Mucosa of descending colon (tissue), 3 donors: ENCODE measurements at regions not wholly inside any gene's neighbourhood (a gene's known extent, or its start where the extent isn't known, plus 50 kb on each side); places are given as distances from the start of the nearest gene placed in this dataset.

Experiments
- ATAC-seq: fragments of 200-7000 bp; cut with Tn5 transposase; one replicate; pipeline ENCODE4 v1.9.1; 2020; ENCODE audit warnings: mild to moderate bottlenecking, moderate library complexity
- DNase-seq, 3 donors: peaks; one replicate each; pipeline ENCODE4 v3.0.0-alpha.2; 2020
- H3K36me3 ChIP-seq: fragments of 200-600 bp; one replicate; pipeline ENCODE4 v1.8.0; 2021; ENCODE audit warnings: low read depth, mild to moderate bottlenecking
- H3K4me1 ChIP-seq: fragments of 200-600 bp; one replicate; pipeline ENCODE4 v1.8.0; 2021; ENCODE audit warnings: low read depth, mild to moderate bottlenecking
- H3K4me3 ChIP-seq: fragments of 200-600 bp; one replicate; pipeline ENCODE4 v1.8.0; 2021; ENCODE audit warnings: mild to moderate bottlenecking
- H3K9me3 ChIP-seq: fragments of 200-600 bp; one replicate; pipeline ENCODE4 v1.8.0; 2021; ENCODE audit warnings: mild to moderate bottlenecking
- CTCF ChIP-seq: fragments of 200-600 bp; IDR thresholded peaks from one replicate; pipeline ENCODE4 v1.8.0; 2022; ENCODE audit warnings: antibody characterized with exemption, mild to moderate bottlenecking
- intact Hi-C, 2 donors: fragments of 100-400 bp; cut with DNase I in 1 of 2; cut with micrococcal nuclease in 1 of 2; formaldehyde crosslinking; loops; one replicate each; pipeline versions ENCODE4 v1.11.0 to v1.11.1; 2022; cut with DNase I, micrococcal nuclease
- donor health status: DM: no; HTN: no; CAD: no; lungs with moderate emphysema.
- donor health status: DM: no; HTN: no; CAD: no.
- donor health status: DM: no; HTN: yes; CAD: no.

DNA sequence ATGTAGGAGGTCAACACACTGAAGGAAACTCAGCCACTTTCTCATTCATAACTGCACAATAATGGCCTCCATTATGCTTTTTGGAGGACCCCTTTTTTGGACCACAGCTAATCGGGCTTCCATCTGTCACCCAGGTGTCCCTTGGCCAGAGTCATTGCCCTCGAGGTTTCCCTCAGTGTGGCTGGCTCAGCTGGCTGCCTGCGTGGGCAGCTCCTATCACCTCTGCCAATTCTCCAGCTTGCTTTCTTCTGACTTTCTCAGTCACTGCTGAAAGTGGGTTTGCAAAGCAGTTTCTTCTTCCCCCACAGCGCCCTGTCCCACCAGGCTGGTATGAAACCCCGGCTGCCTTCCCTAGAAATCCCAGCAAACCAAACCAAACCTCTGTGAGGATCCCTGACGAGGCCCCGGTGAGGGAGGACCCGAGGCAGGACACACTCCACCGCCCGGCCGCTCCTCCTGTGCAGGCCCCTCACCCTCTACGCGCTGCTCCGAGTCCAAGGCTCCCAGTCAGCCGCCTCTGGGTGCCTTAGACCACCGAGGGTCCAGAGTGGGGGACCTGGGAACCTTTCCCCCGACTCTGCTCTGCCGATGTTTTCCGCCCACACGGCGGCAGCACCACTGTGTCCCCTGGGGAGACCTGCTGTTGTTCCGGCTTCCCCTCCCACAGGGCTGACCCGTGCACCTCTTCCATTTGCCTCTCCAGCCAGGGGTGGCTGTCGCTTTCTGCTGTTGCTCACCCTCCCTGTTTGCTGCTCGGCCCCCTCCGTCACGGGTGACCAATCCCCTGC is 109.5 kb downstream of the TENT4A start:
- H3K36me3 ChIP-seq, result no peaks in the 10 kb centered on the region
- no peaks in the 10 kb centered on the region for H3K4me1 ChIP-seq
- H3K9me3 ChIP-seq, result peaks cover 9% of the 10 kb centered on the region
- ATAC-seq (no peak), DNase-seq (no peak)
- TF ChIP-seq CTCF, result no peak
- intact Hi-C loops, result no loop called here
- no peak overlapping the region for H3K4me3 ChIP-seq

- Histone ChIP-seq H3K4me3 (no peak overlapping the region), H3K9me3 (peaks cover 9% of the 10 kb centered on the region), H3K36me3 (no peaks in the 10 kb centered on the region), H3K4me1 (no peaks in the 10 kb centered on the region)
- no peak for TF ChIP-seq CTCF
- DNase-seq, result no peak
- ATAC-seq, result no peak
- intact Hi-C loops, result no loop called here
Measured at GRCh38 chr5:6823996-6824395, 110.8 kb downstream of the TENT4A start.

- Histone ChIP-seq H3K4me3 (no peak overlapping the region), H3K36me3 (no peaks in the 10 kb centered on the region), H3K9me3 (peaks cover 9% of the 10 kb centered on the region), H3K4me1 (no peaks in the 10 kb centered on the region)
- no peak for ATAC-seq
- DNase-seq, result no peak
- intact Hi-C loops, result no loop called here
- no peak for TF ChIP-seq CTCF
Measured at GRCh38 chr5:6825678-6826244, 112.5 kb downstream of the TENT4A start.

DNA sequence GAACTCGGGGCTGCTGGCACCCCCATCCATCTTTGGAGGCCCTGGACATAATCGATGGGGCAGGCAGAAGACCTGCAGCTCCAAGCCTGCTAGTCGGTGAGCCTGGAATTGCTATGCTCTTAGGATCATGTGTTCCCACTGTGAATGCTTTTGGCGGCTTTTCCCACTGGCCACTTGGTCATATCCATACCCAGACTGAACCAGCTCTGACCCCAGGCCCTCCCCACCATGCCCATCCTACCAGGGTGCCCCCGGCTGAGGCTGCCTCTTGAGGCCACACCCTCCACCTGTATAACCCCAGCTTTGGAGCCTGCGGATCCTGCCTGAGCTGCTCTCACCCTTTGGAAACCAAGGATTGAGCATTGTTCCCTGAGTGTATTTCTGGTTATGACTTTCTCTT is 113.5 kb downstream of the TENT4A start:
- TF ChIP-seq CTCF, result no peak
- ATAC-seq (no peak), DNase-seq (no peak)

GRCh38 chr5:6827526-6828219 is 114.4 kb downstream of the TENT4A start:
- no peak overlapping the region for H3K4me3 ChIP-seq
- no peaks in the 10 kb centered on the region for H3K9me3 ChIP-seq
- no peaks in the 10 kb centered on the region for H3K36me3 ChIP-seq
- ATAC-seq (peak; percentile 72), DNase-seq (peak in 1 of 3 donors; percentile 18)
- intact Hi-C loops, result no loop called here
- TF ChIP-seq CTCF, result no peak
- peaks cover 7% of the 10 kb centered on the region for H3K4me1 ChIP-seq

More for the DNA sequence above, 113.5 kb downstream of the TENT4A start:
- Histone ChIP-seq H3K36me3 (no peaks in the 10 kb centered on the region), H3K4me1 (peaks cover 3% of the 10 kb centered on the region), H3K9me3 (peaks cover under 1% of the 10 kb centered on the region), H3K4me3 (no peak overlapping the region)
- intact Hi-C loops, result no loop called here
